Psoas muscle (tissue), 7 donors: ENCODE measurements at regions not wholly inside any gene's neighbourhood (a gene's known extent, or its start where the extent isn't known, plus 50 kb on each side); places are given as distances from the start of the nearest gene placed in this dataset.

Source experiments
- ATAC-seq, 4 donors: fragments of 200-7000 bp; cut with Tn5 transposase; one replicate each; pipeline ENCODE4 v1.9.1; 2020; ENCODE audit warnings: moderate library complexity in 3 of 4, mild to moderate bottlenecking in 2 of 4
- DNase-seq, 2 donors: peaks; one replicate each; pipeline ENCODE4 v3.0.0-alpha.2; 2020
- H3K27ac ChIP-seq: fragments of 200-600 bp; one replicate; pipeline ENCODE4 v1.8.0; 2022
- H3K27me3 ChIP-seq, 3 donors: fragments of 200-600 bp in 1 of 3; one replicate each; pipeline versions ENCODE4 v1.6.1 to v1.8.0; 2013 to 2022; ENCODE audit warnings: low read length in 2 of 3, mild to moderate bottlenecking in 2 of 3, moderate library complexity in 1 of 3; ENCODE audit not compliant: insufficient read depth in 3 of 3
- H3K36me3 ChIP-seq, 2 donors: fragments of 200-600 bp in 1 of 2; one replicate each; pipeline versions ENCODE4 v1.6.1 to v1.8.0; 2013 to 2022; ENCODE audit warnings: low read depth in 1 of 2, mild to moderate bottlenecking in 1 of 2, moderate library complexity in 1 of 2; ENCODE audit not compliant: insufficient read depth in 1 of 2
- H3K4me1 ChIP-seq: fragments of 200-600 bp; one replicate; pipeline ENCODE4 v1.8.0; 2022
- H3K4me3 ChIP-seq: fragments of 200-600 bp; one replicate; pipeline ENCODE4 v1.8.0; 2022; ENCODE audit warnings: mild to moderate bottlenecking
- H3K9me3 ChIP-seq: fragments of 200-600 bp; one replicate; pipeline ENCODE4 v1.8.0; 2022
- WGBS, 3 donors: extraction: QIAGEN DNeasy Blood & Tissue Kit; methylation state at CpG; one replicate each; pipeline versions ENCODE4 v1.1.6 to v1.1.7; 2013; 5-methylcytosine and 5-hydroxymethylcytosine counted together
- intact Hi-C, 2 donors: fragments of 100-400 bp; cut with DNase I; formaldehyde crosslinking; loops; one replicate each; pipeline versions ENCODE4 v1.11.0 to v1.14.2; 2022
- TF ChIP-seq, protein P1 (sequence below): fragments of 200-600 bp; IDR thresholded peaks from one replicate; pipeline ENCODE4 v1.8.0; 2022; ENCODE audit warnings: antibody characterized with exemption
- donor health status: healthy with polysubstance abuse.
- donor health status: DM: no; HTN: no; CAD: no; lungs with moderate emphysema.
- donor health status: Bipolar disorder and iron deficiency.
- donor health status: healthy.
- donor health status: DM: yes; HTN: yes; CAD: no.
- donor health status: DM: no; HTN: no; CAD: no.
- donor health status: DM: yes; HTN: yes; CAD: no.

DNA sequence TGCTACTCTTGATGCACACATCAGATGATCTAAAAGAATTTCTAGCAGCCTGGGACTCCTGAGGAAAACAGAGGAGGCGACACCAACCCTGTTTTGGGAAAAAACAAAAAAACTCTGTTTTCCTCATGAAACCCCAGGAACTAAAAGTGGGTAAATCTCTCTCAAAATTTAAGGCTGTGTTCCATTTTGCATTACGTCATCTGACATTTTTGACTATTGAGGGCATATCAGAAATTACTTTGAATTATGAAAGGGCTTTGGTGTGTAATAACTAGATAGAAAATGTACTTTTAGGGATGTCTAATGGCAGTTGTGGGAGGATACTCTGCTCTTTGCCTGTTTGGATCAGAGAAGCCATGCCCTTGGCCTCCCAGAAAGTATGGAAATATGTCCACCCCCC, 963.0 kb downstream of the CNTNAP5 start:
- WGBS, 3 donors, result 82 to 92% (median 89%) methylated on average over 2 of the region's 2 CpGs
- ATAC-seq (no peak), DNase-seq (no peak)
- H3K9me3 ChIP-seq, result no peaks in the 10 kb centered on the region
- TF ChIP-seq, protein P1, sequence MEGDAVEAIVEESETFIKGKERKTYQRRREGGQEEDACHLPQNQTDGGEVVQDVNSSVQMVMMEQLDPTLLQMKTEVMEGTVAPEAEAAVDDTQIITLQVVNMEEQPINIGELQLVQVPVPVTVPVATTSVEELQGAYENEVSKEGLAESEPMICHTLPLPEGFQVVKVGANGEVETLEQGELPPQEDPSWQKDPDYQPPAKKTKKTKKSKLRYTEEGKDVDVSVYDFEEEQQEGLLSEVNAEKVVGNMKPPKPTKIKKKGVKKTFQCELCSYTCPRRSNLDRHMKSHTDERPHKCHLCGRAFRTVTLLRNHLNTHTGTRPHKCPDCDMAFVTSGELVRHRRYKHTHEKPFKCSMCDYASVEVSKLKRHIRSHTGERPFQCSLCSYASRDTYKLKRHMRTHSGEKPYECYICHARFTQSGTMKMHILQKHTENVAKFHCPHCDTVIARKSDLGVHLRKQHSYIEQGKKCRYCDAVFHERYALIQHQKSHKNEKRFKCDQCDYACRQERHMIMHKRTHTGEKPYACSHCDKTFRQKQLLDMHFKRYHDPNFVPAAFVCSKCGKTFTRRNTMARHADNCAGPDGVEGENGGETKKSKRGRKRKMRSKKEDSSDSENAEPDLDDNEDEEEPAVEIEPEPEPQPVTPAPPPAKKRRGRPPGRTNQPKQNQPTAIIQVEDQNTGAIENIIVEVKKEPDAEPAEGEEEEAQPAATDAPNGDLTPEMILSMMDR, result no peak
- H3K36me3 ChIP-seq, result no peaks in the 10 kb centered on the region
- no peak overlapping the region for H3K27ac ChIP-seq
- intact Hi-C loops, result no loop called here
- H3K27me3 ChIP-seq, result no peaks in the 10 kb centered on the region
- H3K4me3 ChIP-seq, result no peak overlapping the region
- H3K4me1 ChIP-seq, result no peaks in the 10 kb centered on the region

DNA sequence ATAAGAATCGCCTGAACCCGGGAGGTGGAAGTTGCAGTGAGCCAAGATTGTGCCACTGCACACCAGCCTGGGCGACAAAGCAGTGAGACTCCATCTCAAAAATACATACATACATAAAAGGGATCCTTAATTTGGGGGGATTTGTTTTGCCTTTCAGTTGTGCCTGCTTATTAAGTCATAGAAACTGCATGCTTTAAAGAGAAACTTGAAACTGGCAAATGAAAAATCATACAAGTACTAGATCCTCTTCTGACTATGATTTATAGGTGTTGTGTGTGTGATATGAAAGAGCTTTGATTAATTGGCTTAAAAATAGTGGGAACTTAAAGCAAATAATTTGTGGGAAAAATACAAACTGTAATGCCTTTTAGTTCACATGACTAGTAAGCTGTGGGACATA, 963.7 kb downstream of the CNTNAP5 start:
- H3K9me3 ChIP-seq, result no peaks in the 10 kb centered on the region
- TF ChIP-seq, protein P1, result no peak
- 76 to 86% (median 81%) methylated on average over 3 of the region's 3 CpGs for WGBS, 3 donors
- no peaks in the 10 kb centered on the region for H3K36me3 ChIP-seq
- no peak overlapping the region for H3K4me3 ChIP-seq
- H3K27ac ChIP-seq, result no peak overlapping the region
- ATAC-seq (no peak), DNase-seq (no peak)
- H3K27me3 ChIP-seq, result no peaks in the 10 kb centered on the region
- no peaks in the 10 kb centered on the region for H3K4me1 ChIP-seq
- intact Hi-C loops, result no loop called here

GRCh38 chr2:124993809-124994208, 968.7 kb downstream of the CNTNAP5 start:
- intact Hi-C loops, result no loop called here
- WGBS, 3 donors, result 69 to 76% (median 72%) methylated on average over 4 of the region's 4 CpGs

GRCh38 chr2:124995185-124995912, 970.3 kb downstream of the CNTNAP5 start:
- Histone ChIP-seq H3K4me3 (no peak overlapping the region), H3K36me3 (no peaks in the 10 kb centered on the region), H3K9me3 (no peaks in the 10 kb centered on the region), H3K27me3 (no peaks in the 10 kb centered on the region), H3K27ac (no peak overlapping the region), H3K4me1 (no peaks in the 10 kb centered on the region)
- TF ChIP-seq, protein P1, result no peak
- WGBS, 3 donors, result 74 to 88% (median 82%) methylated on average over 6 of the region's 6 CpGs
- DNase-seq, result no peak
- intact Hi-C loops, result no loop called here
- ATAC-seq, result no peak

More at GRCh38 chr2:124993809-124994208, 968.7 kb downstream of the CNTNAP5 start:
- H3K36me3 ChIP-seq, result no peaks in the 10 kb centered on the region
- H3K27me3 ChIP-seq, result no peaks in the 10 kb centered on the region
- ATAC-seq (no peak), DNase-seq (no peak)
- H3K4me1 ChIP-seq, result no peaks in the 10 kb centered on the region
- TF ChIP-seq, protein P1, result no peak
- H3K27ac ChIP-seq, result no peak overlapping the region
- no peak overlapping the region for H3K4me3 ChIP-seq
- H3K9me3 ChIP-seq, result no peaks in the 10 kb centered on the region

DNA sequence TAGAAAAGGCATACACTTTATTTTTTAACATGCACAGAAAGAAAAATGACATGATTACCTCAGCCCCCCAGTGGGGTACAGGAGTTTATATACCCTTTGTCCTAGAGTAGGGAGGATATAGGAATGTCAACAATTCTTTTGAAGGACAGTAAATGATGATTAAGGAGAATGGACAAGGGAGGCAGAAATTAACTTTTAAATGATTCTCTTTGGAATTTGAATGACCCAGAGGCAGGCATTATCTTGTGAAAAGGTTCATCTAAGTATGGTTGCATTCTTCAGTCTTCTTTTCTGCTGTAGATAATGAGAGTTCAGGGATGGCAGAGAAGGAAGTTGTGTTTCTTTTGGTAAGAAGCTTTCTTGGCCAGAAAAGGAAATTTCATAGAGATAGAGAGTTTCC, 971.3 kb downstream of the CNTNAP5 start:
- DNase-seq (no peak), ATAC-seq (no peak)
- TF ChIP-seq, protein P1, result no peak
- no peak overlapping the region for H3K4me3 ChIP-seq
- H3K27ac ChIP-seq, result no peak overlapping the region
- no peaks in the 10 kb centered on the region for H3K9me3 ChIP-seq
- no peaks in the 10 kb centered on the region for H3K4me1 ChIP-seq
- intact Hi-C loops, result no loop called here
- no peaks in the 10 kb centered on the region for H3K36me3 ChIP-seq
- no peaks in the 10 kb centered on the region for H3K27me3 ChIP-seq
